ENCODE measurements at regions not wholly inside any gene's neighbourhood (a gene's known extent, or its start where the extent isn't known, plus 50 kb on each side); places are given as distances from the start of the nearest gene placed in this dataset.

DNA sequence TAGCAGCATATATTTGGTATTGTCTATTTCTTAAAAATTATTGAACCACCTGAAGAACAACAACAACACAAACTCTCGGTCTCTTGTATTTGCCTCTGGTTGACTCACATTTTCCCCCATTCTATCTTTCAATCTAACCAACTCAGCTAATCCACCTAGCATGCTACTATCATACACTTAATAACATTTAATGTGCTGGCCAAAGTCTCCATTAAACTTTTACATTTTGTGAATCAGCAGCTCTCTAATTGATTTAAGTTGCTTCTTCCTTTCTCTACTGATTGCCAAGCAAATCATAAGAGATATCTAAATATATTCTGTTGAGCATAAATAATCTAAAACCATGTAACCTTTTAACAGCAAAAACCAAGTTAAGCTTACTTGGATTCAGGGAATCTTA is 631.7 kb downstream of the IGSF11 start:
- 85% methylated on average over 1 of the region's 1 CpG for WGBS
- Histone ChIP-seq H3K9me3 (no peaks in the 10 kb centered on the region), H3K4me3 (no peak overlapping the region), H3K4me1 (replicated peaks) (no peaks in the 10 kb centered on the region), H3K36me3 (no peaks in the 10 kb centered on the region), H3K27ac (no peak overlapping the region), H3K27me3 (replicated peaks; ENCODE audit: insufficient read depth) (no peaks in the 10 kb centered on the region)
- TF ChIP-seq POLR2A (IDR thresholded peaks at IDR 0.05) (no peak), POLR2AphosphoS5 (IDR thresholded peaks at IDR 0.05) (no peak)
- TF ChIP-seq, protein P1, sequence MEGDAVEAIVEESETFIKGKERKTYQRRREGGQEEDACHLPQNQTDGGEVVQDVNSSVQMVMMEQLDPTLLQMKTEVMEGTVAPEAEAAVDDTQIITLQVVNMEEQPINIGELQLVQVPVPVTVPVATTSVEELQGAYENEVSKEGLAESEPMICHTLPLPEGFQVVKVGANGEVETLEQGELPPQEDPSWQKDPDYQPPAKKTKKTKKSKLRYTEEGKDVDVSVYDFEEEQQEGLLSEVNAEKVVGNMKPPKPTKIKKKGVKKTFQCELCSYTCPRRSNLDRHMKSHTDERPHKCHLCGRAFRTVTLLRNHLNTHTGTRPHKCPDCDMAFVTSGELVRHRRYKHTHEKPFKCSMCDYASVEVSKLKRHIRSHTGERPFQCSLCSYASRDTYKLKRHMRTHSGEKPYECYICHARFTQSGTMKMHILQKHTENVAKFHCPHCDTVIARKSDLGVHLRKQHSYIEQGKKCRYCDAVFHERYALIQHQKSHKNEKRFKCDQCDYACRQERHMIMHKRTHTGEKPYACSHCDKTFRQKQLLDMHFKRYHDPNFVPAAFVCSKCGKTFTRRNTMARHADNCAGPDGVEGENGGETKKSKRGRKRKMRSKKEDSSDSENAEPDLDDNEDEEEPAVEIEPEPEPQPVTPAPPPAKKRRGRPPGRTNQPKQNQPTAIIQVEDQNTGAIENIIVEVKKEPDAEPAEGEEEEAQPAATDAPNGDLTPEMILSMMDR (IDR thresholded peaks at IDR 0.05) = no peak
- no peak for DNase-seq (ENCODE audit: low spot score)
- intact Hi-C loops (cut with DNase I) = no loop called here

DNA sequence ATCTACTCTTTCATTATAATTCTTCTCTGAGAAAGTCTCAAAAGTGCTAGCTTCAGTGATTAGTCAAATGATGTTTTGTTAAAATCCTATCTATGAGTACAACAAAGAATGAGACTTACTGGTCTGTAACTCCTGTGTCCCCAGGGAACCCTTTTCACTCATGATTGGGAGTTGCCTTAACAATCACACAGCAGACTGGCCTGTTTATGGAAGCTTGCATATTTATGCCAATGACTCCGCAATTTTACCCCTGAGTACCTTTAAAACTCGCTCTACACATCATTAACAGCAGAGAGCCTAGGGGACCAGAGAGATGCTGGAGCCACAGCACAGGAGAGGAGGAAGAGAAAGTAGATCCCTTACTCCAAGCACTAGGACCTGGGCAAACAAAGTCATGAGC is 628.1 kb downstream of the IGSF11 start:
- Histone ChIP-seq H3K4me3 (no peak overlapping the region), H3K4me1 (replicated peaks) (no peaks in the 10 kb centered on the region), H3K9me3 (no peaks in the 10 kb centered on the region), H3K27ac (no peak overlapping the region), H3K27me3 (replicated peaks; ENCODE audit: insufficient read depth) (no peaks in the 10 kb centered on the region), H3K36me3 (no peaks in the 10 kb centered on the region)
- intact Hi-C loops (cut with DNase I) = no loop called here
- TF ChIP-seq, protein P1 (IDR thresholded peaks at IDR 0.05) = no peak
- TF ChIP-seq POLR2A (IDR thresholded peaks at IDR 0.05) (no peak), POLR2AphosphoS5 (IDR thresholded peaks at IDR 0.05) (no peak)
- no peak for DNase-seq (ENCODE audit: low spot score)
- WGBS = 91% methylated on average over 2 of the region's 2 CpGs

DNA sequence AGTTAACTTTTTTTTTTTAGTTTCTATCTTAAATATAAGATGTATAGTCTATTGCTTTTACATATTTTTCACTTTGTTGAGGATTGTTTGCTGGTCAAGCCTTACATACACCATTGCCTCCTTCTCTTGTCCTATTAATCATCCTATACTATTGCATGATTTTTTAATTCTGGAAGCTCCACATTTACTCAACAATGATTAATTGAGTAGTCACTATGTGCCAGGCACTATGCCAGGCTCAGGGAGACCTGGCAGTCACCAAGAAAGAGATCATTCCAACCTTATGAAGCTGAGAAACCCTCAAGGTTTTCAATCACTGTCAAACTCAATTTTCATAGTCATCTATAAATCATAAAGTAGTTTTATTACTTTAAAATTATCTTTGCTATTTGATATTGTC is 626.2 kb downstream of the IGSF11 start:
- no peak overlapping the region for H3K27ac ChIP-seq
- no peaks in the 10 kb centered on the region for H3K27me3 ChIP-seq (replicated peaks; ENCODE audit: insufficient read depth)
- TF ChIP-seq POLR2AphosphoS5 (IDR thresholded peaks at IDR 0.05) (no peak), POLR2A (IDR thresholded peaks at IDR 0.05) (no peak)
- TF ChIP-seq, protein P1 (IDR thresholded peaks at IDR 0.05) = no peak
- no peaks in the 10 kb centered on the region for H3K36me3 ChIP-seq
- no peaks in the 10 kb centered on the region for H3K4me1 ChIP-seq (replicated peaks)
- no peak overlapping the region for H3K4me3 ChIP-seq
- H3K9me3 ChIP-seq = no peaks in the 10 kb centered on the region
- intact Hi-C loops (cut with DNase I) = no loop called here
- DNase-seq (ENCODE audit: low spot score) = no peak

DNA sequence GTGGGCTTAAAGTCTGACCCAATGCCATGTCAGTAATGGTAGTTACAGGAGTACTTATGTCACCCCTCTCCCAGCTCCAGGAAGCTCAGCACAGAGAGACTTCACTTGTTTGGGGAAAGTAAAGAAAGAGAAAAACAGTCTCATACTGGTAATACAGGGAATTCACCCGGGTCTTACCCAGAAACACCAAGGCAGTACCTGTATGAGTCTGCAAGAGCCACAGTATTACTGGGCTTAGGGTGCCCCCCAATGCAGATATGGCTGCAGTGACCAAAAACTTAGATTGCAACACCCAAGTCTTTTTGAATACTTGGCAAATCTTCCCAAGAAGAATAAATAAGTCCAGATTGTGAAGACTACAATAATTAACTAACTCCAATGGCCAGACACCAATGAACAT is 622.1 kb downstream of the IGSF11 start:
- no peak overlapping the region for H3K4me3 ChIP-seq
- H3K9me3 ChIP-seq = no peaks in the 10 kb centered on the region
- DNase-seq (ENCODE audit: low spot score) = no peak
- no peaks in the 10 kb centered on the region for H3K36me3 ChIP-seq
- 86% methylated on average over 1 of the region's 1 CpG for WGBS
- no peak overlapping the region for H3K27ac ChIP-seq
- intact Hi-C loops (cut with DNase I) = no loop called here
- H3K27me3 ChIP-seq (replicated peaks; ENCODE audit: insufficient read depth) = no peaks in the 10 kb centered on the region
- H3K4me1 ChIP-seq (replicated peaks) = no peaks in the 10 kb centered on the region
- no peak for TF ChIP-seq POLR2A (IDR thresholded peaks at IDR 0.05)
- TF ChIP-seq POLR2AphosphoS5 (IDR thresholded peaks at IDR 0.05) = no peak
- TF ChIP-seq, protein P1 (IDR thresholded peaks at IDR 0.05) = no peak

DNA sequence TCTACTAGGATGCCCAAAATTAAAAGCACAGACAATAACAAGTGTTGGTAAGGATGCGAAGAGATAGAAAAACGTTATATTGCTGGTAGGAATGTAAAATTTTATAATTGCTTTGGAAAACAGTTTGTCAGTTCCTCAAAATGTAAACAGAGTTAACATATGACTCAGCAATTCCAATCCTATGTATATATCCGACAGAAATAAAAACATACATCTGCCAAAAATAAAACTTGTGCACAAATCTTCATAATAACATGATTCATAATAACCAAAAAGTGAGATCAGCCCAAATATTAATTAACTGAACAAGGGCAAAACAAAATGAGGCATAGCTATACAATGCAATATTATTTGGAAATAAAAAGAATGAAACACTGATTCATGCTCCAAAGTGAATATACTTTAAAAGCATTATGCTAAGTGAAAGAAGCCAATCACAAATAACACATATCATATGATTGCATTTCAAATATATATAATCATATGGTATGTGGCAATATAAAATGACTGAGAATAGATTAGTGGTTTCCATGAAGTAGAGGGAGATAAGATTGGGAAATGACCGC is 609.3 kb downstream of the IGSF11 start:
- WGBS = 53% methylated on average over 4 of the region's 4 CpGs
- H3K4me1 ChIP-seq (replicated peaks) = no peaks in the 10 kb centered on the region
- intact Hi-C loops (cut with DNase I) = no loop called here

More for the DNA sequence above, 609.3 kb downstream of the IGSF11 start:
- H3K4me3 ChIP-seq = no peak overlapping the region
- DNase-seq (ENCODE audit: low spot score) = no peak
- H3K9me3 ChIP-seq = no peaks in the 10 kb centered on the region
- no peaks in the 10 kb centered on the region for H3K36me3 ChIP-seq
- H3K27me3 ChIP-seq (replicated peaks; ENCODE audit: insufficient read depth) = no peaks in the 10 kb centered on the region
- TF ChIP-seq, protein P1 (IDR thresholded peaks at IDR 0.05) = no peak
- H3K27ac ChIP-seq = no peak overlapping the region

Data from prostate gland (tissue), 2 donors.